Adrenal gland (tissue), 5 donors: ENCODE measurements at regions not wholly inside any gene's neighbourhood (a gene's known extent, or its start where the extent isn't known, plus 50 kb on each side); places are given as distances from the start of the nearest gene placed in this dataset.

Source experiments
- CTCF ChIP-seq, 6 experiments: fragments of 450-650 bp in 4 of 6; fragments of 200-600 bp in 2 of 6; sonication (generic) in 1 of 6; IDR thresholded peaks; 1 replicate in 5 of 6; 2 replicates in 1 of 6; pipeline versions ENCODE4 v1.5.1 to v1.8.0; 2016 to 2021; ENCODE audit warnings: antibody characterized with exemption in 6 of 6, mild to moderate bottlenecking in 2 of 6, moderate library complexity in 1 of 6
- POLR2A ChIP-seq, 2 donors: fragments of 450-650 bp; IDR thresholded peaks; one replicate each; pipeline ENCODE4 v1.6.1; 2017; ENCODE audit warnings: antibody characterized with exemption in 2 of 2, mild to moderate bottlenecking in 2 of 2, moderate library complexity in 1 of 2
- donor health status: DM: no; HTN: no; CAD: no.

DNA sequence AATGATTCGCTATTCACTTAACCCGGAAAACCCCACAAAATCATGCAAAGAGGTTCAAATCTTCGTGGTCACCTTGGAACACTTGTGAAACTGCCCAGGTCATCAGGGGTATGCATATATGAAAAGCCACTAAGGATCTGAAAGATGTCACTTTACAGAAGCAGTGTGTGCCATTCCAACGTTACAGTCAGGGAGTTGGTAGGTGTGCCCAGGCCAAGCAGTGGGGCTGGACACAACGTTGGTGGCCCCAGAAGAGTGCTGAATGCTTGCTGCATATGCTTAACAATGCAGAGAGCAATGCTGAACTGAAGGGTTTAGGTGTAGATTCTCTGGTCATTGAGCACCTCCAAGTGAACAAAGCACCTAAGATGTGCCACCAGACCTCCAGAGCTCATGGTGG is 51.1 kb upstream of the EIF5 start:
- no peak for TF ChIP-seq CTCF (IDR thresholded peaks at IDR 0.05)
- no peak for TF ChIP-seq POLR2A (IDR thresholded peaks at IDR 0.05)
